ENCODE measurements at regions not wholly inside any gene's neighbourhood (a gene's known extent, or its start where the extent isn't known, plus 50 kb on each side); places are given as distances from the start of the nearest gene placed in this dataset.
A peak's percentile ranks its signal among the peaks of the same experiment; 100 is the strongest.

- no peak for DNase-seq (ENCODE audit: low read depth)
Measured at GRCh38 chr2:45275242-45275805, 266.1 kb upstream of the SIX2 start.

- DNase-seq (ENCODE audit: low read depth): no peak
Measured at GRCh38 chr2:45274250-45274926, 265.1 kb upstream of the SIX2 start.

- no peak for DNase-seq (ENCODE audit: low read depth)
Measured at GRCh38 chr2:45273412-45274249, 264.4 kb upstream of the SIX2 start.

GRCh38 chr2:45272549-45273265, 263.5 kb upstream of the SIX2 start:
- DNase-seq (ENCODE audit: low read depth): no peak

GRCh38 chr2:45269149-45269793, 260.0 kb upstream of the SIX2 start:
- no peak for DNase-seq (ENCODE audit: low read depth)

- no peak for DNase-seq (ENCODE audit: low read depth)
Measured at GRCh38 chr2:45268631-45269030, 259.4 kb upstream of the SIX2 start.

GRCh38 chr2:45267062-45267792, 258.0 kb upstream of the SIX2 start:
- DNase-seq (ENCODE audit: low read depth): no peak

GRCh38 chr2:45265336-45265735, 256.1 kb upstream of the SIX2 start:
- no peak for DNase-seq (ENCODE audit: low read depth)

- DNase-seq (ENCODE audit: low read depth): peak; percentile 45
Measured at GRCh38 chr2:45264227-45265225, 255.3 kb upstream of the SIX2 start.

- DNase-seq (ENCODE audit: low read depth): no peak
Measured at GRCh38 chr2:45263147-45263546, 253.9 kb upstream of the SIX2 start.

GRCh38 chr2:45261746-45262145, 252.5 kb upstream of the SIX2 start:
- no peak for DNase-seq (ENCODE audit: low read depth)

GRCh38 chr2:45260946-45261345, 251.7 kb upstream of the SIX2 start:
- no peak for DNase-seq (ENCODE audit: low read depth)

- no peak for DNase-seq (ENCODE audit: low read depth)
Measured at GRCh38 chr2:45259547-45260160, 250.4 kb upstream of the SIX2 start.

GRCh38 chr2:45259138-45259537, 249.9 kb upstream of the SIX2 start:
- DNase-seq (ENCODE audit: low read depth): no peak

- no peak for DNase-seq (ENCODE audit: low read depth)
Measured at GRCh38 chr2:45258311-45258710, 249.1 kb upstream of the SIX2 start.

- DNase-seq (ENCODE audit: low read depth): no peak
Measured at GRCh38 chr2:45257820-45258219, 248.6 kb upstream of the SIX2 start.

- no peak for DNase-seq (ENCODE audit: low read depth)
Measured at GRCh38 chr2:45256867-45257641, 247.8 kb upstream of the SIX2 start.

- no peak for DNase-seq (ENCODE audit: low read depth)
Measured at GRCh38 chr2:45256173-45256866, 247.1 kb upstream of the SIX2 start.

Data from stromal cell of bone marrow (primary cell).